Stromal cell of bone marrow (primary cell): ENCODE measurements at regions not wholly inside any gene's neighbourhood (a gene's known extent, or its start where the extent isn't known, plus 50 kb on each side); places are given as distances from the start of the nearest gene placed in this dataset.
"Not testable (repeated sequence)": the region's sequence is repeated elsewhere in the genome, so short reads cannot be mapped to it uniquely, and the experiment has no call there.

Experiments
- DNase-seq: peaks from one replicate; pipeline ENCODE4 v3.0.0-alpha.2; 2012; ENCODE audit warnings: low read depth

GRCh38 chr20:50449738-50450492 is 60.3 kb upstream of the PTPN1 start:
- DNase-seq = no peak

- no peak for DNase-seq
These were observed 59.7 kb upstream of the PTPN1 start for GRCh38 chr20:50450493-50450826.

- DNase-seq = no peak
These were observed 59.1 kb upstream of the PTPN1 start for GRCh38 chr20:50450881-50451752.

- not testable (repeated sequence) for DNase-seq
These were observed 58.3 kb upstream of the PTPN1 start for GRCh38 chr20:50451792-50452425.

GRCh38 chr20:50453533-50454244 is 56.5 kb upstream of the PTPN1 start:
- DNase-seq = no peak

GRCh38 chr20:50455245-50455644 is 54.9 kb upstream of the PTPN1 start:
- not testable (repeated sequence) for DNase-seq

- DNase-seq = no peak
These were observed 54.3 kb upstream of the PTPN1 start for GRCh38 chr20:50455656-50456451.

GRCh38 chr20:50456452-50457324 is 53.5 kb upstream of the PTPN1 start:
- no peak for DNase-seq

GRCh38 chr20:50459124-50459918 is 50.9 kb upstream of the PTPN1 start:
- DNase-seq = no peak

GRCh38 chr20:50460115-50460607 is 50.0 kb upstream of the PTPN1 start:
- no peak for DNase-seq
